K562 (cell line): ENCODE measurements at regions not wholly inside any gene's neighbourhood (a gene's known extent, or its start where the extent isn't known, plus 50 kb on each side); places are given as distances from the start of the nearest gene placed in this dataset.

ENCODE experiments used
- ATAC-seq: fragments of 200-7000 bp; cut with Tn5 transposase; 3 replicates; pipeline ENCODE4 v1.9.1; 2020; ENCODE audit warnings: moderate library complexity
- BruUV-seq: library from RNA; stranded (reverse); fragments of 400-500 nt; replicated peaks from 2 replicates; lab custom pipeline; 2021; lab: Mats Ljungman, UMichigan
- CTCF ChIA-PET: fragments of 300-600 bp; formaldehyde crosslinking; extraction: SDS; loops from one replicate; lab custom pipeline; 2021; ENCODE audit warnings: low intra/inter-chr PET ratio; lab: Yijun Ruan, JAX
- POLR2A ChIA-PET: fragments of 300-600, 350-650 bp; sonication (Branson Sonifier 250); formaldehyde crosslinking; extraction: SDS; loops from one replicate; lab custom pipeline; 2021; ENCODE audit warnings: antibody characterized with exemption, inconsistent platforms; lab: Yijun Ruan, JAX
- DNase-seq, 4 experiments: peaks; one replicate each; pipeline versions ENCODE4 v3.0.0 to v3.0.0-alpha.2; 2011 to 2018; ENCODE audit warnings: low spot score in 3 of 4, mixed read lengths in 3 of 4; ENCODE audit errors: extremely low read depth in 1 of 4
- FAIRE-seq: peaks from 2 replicates; lab custom pipeline; 2011; peaks lifted over from hg19 to GRCh38; lab: Jason Lieb, UNC
- H2AFZ ChIP-seq: 2 replicates; pipeline ENCODE4 v1.6.0; 2011; ENCODE audit warnings: low read depth, low read length, control low read depth, inconsistent platforms
- H3K27ac ChIP-seq: fragments of 200-600 bp; 3 replicates; pipeline ENCODE4 v1.8.0; 2011; ENCODE audit warnings: low read depth, mild to moderate bottlenecking, control low read depth, inconsistent platforms, low read length, moderate library complexity, mixed read lengths; ENCODE audit errors: extremely low read depth
- H3K27me3 ChIP-seq, 2 experiments: fragments of 300-600 bp in 1 of 2; 2 replicates in 1 of 2; 3 replicates in 1 of 2; pipeline versions ENCODE4 v1.6.0 to v1.8.0; 2011; ENCODE audit warnings: inconsistent platforms in 2 of 2, low read length in 2 of 2, mild to moderate bottlenecking in 1 of 2, mixed read lengths in 1 of 2, moderate library complexity in 1 of 2; ENCODE audit not compliant: control insufficient read depth in 2 of 2, insufficient read depth in 2 of 2
- H3K36me3 ChIP-seq: fragments of 300-600 bp; 3 replicates; pipeline ENCODE4 v1.8.0; 2011; ENCODE audit warnings: mild to moderate bottlenecking, low read length, inconsistent platforms; ENCODE audit not compliant: control insufficient read depth, insufficient read depth
- H3K4me1 ChIP-seq, 2 experiments: fragments of 200-600 bp in 1 of 2; replicated peaks in 1 of 2; 2 replicates in 1 of 2; 3 replicates in 1 of 2; pipeline versions ENCODE4 v1.5.1 to v1.8.0; 2011; ENCODE audit warnings: inconsistent platforms in 2 of 2, low read length in 2 of 2, mild to moderate bottlenecking in 1 of 2, mixed read lengths in 1 of 2, moderate library complexity in 1 of 2; ENCODE audit not compliant: control insufficient read depth in 2 of 2, insufficient read depth in 2 of 2
- H3K4me2 ChIP-seq: 2 replicates; pipeline ENCODE4 v1.6.1; 2011; ENCODE audit warnings: low read length, control low read depth, inconsistent platforms, mixed read lengths; ENCODE audit not compliant: insufficient read depth
- H3K4me3 ChIP-seq: fragments of 200-600 bp; sonication (generic), shearing (Covaris generic); 2 replicates; pipeline ENCODE4 v1.5.1; 2016; ENCODE audit warnings: control low read depth, inconsistent platforms
- H3K79me2 ChIP-seq: fragments of 200-600 bp; 3 replicates; pipeline ENCODE4 v1.8.0; 2011; ENCODE audit warnings: low read length, inconsistent platforms; ENCODE audit not compliant: control insufficient read depth, insufficient read depth
- H3K9ac ChIP-seq, 2 experiments: 2 replicates each; pipeline versions ENCODE4 v1.6.0 to v1.6.1; 2011; ENCODE audit warnings: low read depth in 2 of 2, low read length in 2 of 2, control low read depth in 1 of 2, inconsistent platforms in 1 of 2, mild to moderate bottlenecking in 1 of 2, mixed read lengths in 1 of 2; ENCODE audit not compliant: insufficient read depth in 1 of 2
- H3K9me1 ChIP-seq: one replicate; pipeline ENCODE4 v1.6.0; 2011; ENCODE audit warnings: inconsistent platforms, mild to moderate bottlenecking, low read length, moderate library complexity; ENCODE audit not compliant: control insufficient read depth, insufficient read depth
- H3K9me3 ChIP-seq: replicated peaks from 2 replicates; pipeline ENCODE4 v1.5.1; 2011; ENCODE audit warnings: low read depth, low read length, inconsistent platforms; ENCODE audit not compliant: control insufficient read depth, insufficient read depth
- H4K20me1 ChIP-seq: replicated peaks from 2 replicates; pipeline ENCODE4 v1.6.1; 2011; ENCODE audit warnings: low read length, inconsistent platforms, mixed read lengths; ENCODE audit not compliant: control insufficient read depth, insufficient read depth
- CBX1 ChIP-seq: sonication (generic); IDR thresholded peaks from 2 replicates; pipeline ENCODE4 v1.6.1; 2016; ENCODE audit warnings: antibody characterized with exemption, low read depth, mild to moderate bottlenecking
- HDGF ChIP-seq: fragments of 450-650 bp; IDR thresholded peaks from 2 replicates; pipeline ENCODE4 v1.6.1; 2016
- KAT8 ChIP-seq: fragments of 450-650 bp; IDR thresholded peaks from 2 replicates; pipeline ENCODE4 v1.6.1; 2016; ENCODE audit warnings: low read depth, mild to moderate bottlenecking
- KLF6 ChIP-seq: fragments of 250-450 bp; sonication (Bioruptor Pico); IDR thresholded peaks from 2 replicates; pipeline ENCODE4 v1.4.0; 2020; ENCODE audit warnings: mild to moderate bottlenecking, moderate library complexity, borderline replicate concordance
- ZNF407 ChIP-seq: fragments of 450-650 bp; IDR thresholded peaks from 2 replicates; pipeline ENCODE4 v1.6.1; 2016; ENCODE audit warnings: low read depth
- WGBS: fragments of 100-300 bp; shearing (Covaris generic); methylation state at CpG from one replicate; pipeline ENCODE4 v1.1.6; 2016; ENCODE audit warnings: low coverage, mixed read lengths; ENCODE audit not compliant: insufficient coverage; ENCODE audit errors: missing lambda C conversion rate; 5-methylcytosine and 5-hydroxymethylcytosine counted together
- in situ Hi-C: fragments of 300-500 bp; cut with MboI; formaldehyde crosslinking; loops from 4 replicates; pipeline ENCODE4 v1.15.0; 2018; ENCODE audit warnings: inconsistent platforms, mixed read lengths
- intact Hi-C: fragments of 100-400 bp; cut with micrococcal nuclease; formaldehyde crosslinking; loops from 2 replicates; pipeline ENCODE4 v1.14.2; 2022

- Histone ChIP-seq H3K36me3 (no peaks in the 10 kb centered on the region), H3K9ac (no peak overlapping the region), H3K9me1 (no peaks in the 10 kb centered on the region), H4K20me1 (peaks cover 7% of the 10 kb centered on the region), H3K27me3 (no peaks in the 10 kb centered on the region), H3K4me2 (no peak overlapping the region), H3K79me2 (no peaks in the 10 kb centered on the region), H3K27ac (no peak overlapping the region), H3K4me1 (peaks cover 0 to 13% of the 10 kb centered on the region in 2 experiments; a peak in 3 of 5 replicates), H3K9me3 (no peaks in the 10 kb centered on the region), H3K4me3 (no peak overlapping the region), H2AFZ (no peak overlapping the region)
- DNase-seq (no peak), FAIRE-seq (no peak), ATAC-seq (no peak)
- intact Hi-C loops = no loop called here
- POLR2A ChIA-PET = interaction anchor here (0.9 to 4.5 kb wide), 2 partner anchors 10 to 11 kb away, joined by 7 to 57 read pairs; no protein-coding TSS in a partner anchor
- CTCF ChIA-PET = no interaction called here
- TF ChIP-seq KAT8 (no peak), CBX1 (no peak), HDGF (no peak), ZNF407 (no peak), KLF6 (CRISPR knock-in tag) (no peak)
- WGBS = 56% methylated on average over 2 of the region's 2 CpGs
- no TSS peak for BruUV-seq
- in situ Hi-C loops = no loop called here
Observed at GRCh38 chr18:990197-990596, 85.5 kb downstream of the ADCYAP1 start.
